CD4-positive, alpha-beta T cell treated with Interleukin-4 for 4 hours (primary cell): ENCODE measurements at regions not wholly inside any gene's neighbourhood (a gene's known extent, or its start where the extent isn't known, plus 50 kb on each side); places are given as distances from the start of the nearest gene placed in this dataset.

Experiments used
- DNase-seq: peaks from one replicate; pipeline ENCODE4 v3.0.0-alpha.2; 2020

GRCh38 chr3:70120357-70120966, 120.9 kb downstream of the SAMMSON start:
- DNase-seq = peak; percentile 21

- DNase-seq = no peak
Measured at GRCh38 chr3:70127192-70127591, 127.7 kb downstream of the SAMMSON start.

- DNase-seq = no peak
Measured at GRCh38 chr3:70137366-70137765, 137.8 kb downstream of the SAMMSON start.

- no peak for DNase-seq
Measured at GRCh38 chr3:70138606-70139005, 139.1 kb downstream of the SAMMSON start.
